ENCODE measurements at regions not wholly inside any gene's neighbourhood (a gene's known extent, or its start where the extent isn't known, plus 50 kb on each side); places are given as distances from the start of the nearest gene placed in this dataset.
"Not testable (repeated sequence)": the region's sequence is repeated elsewhere in the genome, so short reads cannot be mapped to it uniquely, and the experiment has no call there.

- DNase-seq: no peak
- H3K36me3 Mint-ChIP-seq: no peaks in the 10 kb centered on the region
- no peaks in the 10 kb centered on the region for H3K4me1 Mint-ChIP-seq
- H3K27me3 Mint-ChIP-seq: peaks cover 15% of the 10 kb centered on the region
- no peaks in the 10 kb centered on the region for H3K9me3 Mint-ChIP-seq
- no peak overlapping the region for H3K27ac Mint-ChIP-seq
- H3K4me3 Mint-ChIP-seq: no peak overlapping the region
Measured at GRCh38 chr2:226553333-226553732, 246.3 kb downstream of the IRS1 start.

GRCh38 chr2:226552571-226553285, 246.9 kb downstream of the IRS1 start:
- Mint-ChIP-seq H3K4me1 (no peaks in the 10 kb centered on the region), H3K27ac (no peak overlapping the region), H3K27me3 (peaks cover 15% of the 10 kb centered on the region), H3K4me3 (no peak overlapping the region), H3K9me3 (no peaks in the 10 kb centered on the region), H3K36me3 (no peaks in the 10 kb centered on the region)
- DNase-seq: no peak

- no peak for DNase-seq
- H3K27ac Mint-ChIP-seq: no peak overlapping the region
- no peaks in the 10 kb centered on the region for H3K36me3 Mint-ChIP-seq
- no peak overlapping the region for H3K4me3 Mint-ChIP-seq
- no peaks in the 10 kb centered on the region for H3K9me3 Mint-ChIP-seq
- peaks cover 8% of the 10 kb centered on the region for H3K27me3 Mint-ChIP-seq
- no peaks in the 10 kb centered on the region for H3K4me1 Mint-ChIP-seq
Measured at GRCh38 chr2:226551522-226552250, 247.9 kb downstream of the IRS1 start.

GRCh38 chr2:226550801-226551200, 248.8 kb downstream of the IRS1 start:
- DNase-seq: no peak
- Mint-ChIP-seq H3K36me3 (no peaks in the 10 kb centered on the region), H3K4me3 (no peak overlapping the region), H3K9me3 (no peaks in the 10 kb centered on the region), H3K27ac (no peak overlapping the region), H3K4me1 (no peaks in the 10 kb centered on the region), H3K27me3 (peaks cover 5% of the 10 kb centered on the region)

GRCh38 chr2:226548732-226549131, 250.9 kb downstream of the IRS1 start:
- DNase-seq: no peak
- H3K36me3 Mint-ChIP-seq: no peaks in the 10 kb centered on the region
- peaks cover 6% of the 10 kb centered on the region for H3K27me3 Mint-ChIP-seq
- H3K4me3 Mint-ChIP-seq: no peak overlapping the region
- H3K9me3 Mint-ChIP-seq: no peaks in the 10 kb centered on the region
- no peak overlapping the region for H3K27ac Mint-ChIP-seq
- H3K4me1 Mint-ChIP-seq: no peaks in the 10 kb centered on the region

GRCh38 chr2:226544596-226545210, 254.9 kb downstream of the IRS1 start:
- no peaks in the 10 kb centered on the region for H3K4me1 Mint-ChIP-seq
- no peak overlapping the region for H3K27ac Mint-ChIP-seq
- H3K4me3 Mint-ChIP-seq: no peak overlapping the region
- peaks cover 2% of the 10 kb centered on the region for H3K9me3 Mint-ChIP-seq
- no peak for DNase-seq
- H3K27me3 Mint-ChIP-seq: peaks cover 15% of the 10 kb centered on the region
- H3K36me3 Mint-ChIP-seq: no peaks in the 10 kb centered on the region

GRCh38 chr2:226540204-226540994, 259.2 kb downstream of the IRS1 start:
- Mint-ChIP-seq H3K27ac (no peak overlapping the region), H3K4me1 (no peaks in the 10 kb centered on the region), H3K27me3 (peaks cover 15% of the 10 kb centered on the region), H3K4me3 (no peak overlapping the region), H3K9me3 (peaks cover 2% of the 10 kb centered on the region), H3K36me3 (no peaks in the 10 kb centered on the region)
- no peak for DNase-seq

GRCh38 chr2:226536410-226536809, 263.2 kb downstream of the IRS1 start:
- H3K27me3 Mint-ChIP-seq: peaks cover 12% of the 10 kb centered on the region
- no peaks in the 10 kb centered on the region for H3K4me1 Mint-ChIP-seq
- H3K9me3 Mint-ChIP-seq: peaks cover 2% of the 10 kb centered on the region
- H3K4me3 Mint-ChIP-seq: no peak overlapping the region
- no peak overlapping the region for H3K27ac Mint-ChIP-seq
- DNase-seq: no peak
- no peaks in the 10 kb centered on the region for H3K36me3 Mint-ChIP-seq

GRCh38 chr2:226532976-226533375, 266.6 kb downstream of the IRS1 start:
- H3K27me3 Mint-ChIP-seq, H3K27ac Mint-ChIP-seq, H3K4me3 Mint-ChIP-seq, H3K36me3 Mint-ChIP-seq, DNase-seq, H3K4me1 Mint-ChIP-seq, H3K9me3 Mint-ChIP-seq: not testable (repeated sequence)

- Mint-ChIP-seq H3K27ac (no peak overlapping the region), H3K4me3 (no peak overlapping the region), H3K36me3 (no peaks in the 10 kb centered on the region), H3K9me3 (no peaks in the 10 kb centered on the region), H3K4me1 (no peaks in the 10 kb centered on the region), H3K27me3 (no peaks in the 10 kb centered on the region)
- DNase-seq: no peak
Measured at GRCh38 chr2:226531061-226531810, 268.4 kb downstream of the IRS1 start.

GRCh38 chr2:226529556-226529955, 270.1 kb downstream of the IRS1 start:
- Mint-ChIP-seq H3K27me3 (no peaks in the 10 kb centered on the region), H3K36me3 (no peaks in the 10 kb centered on the region), H3K4me3 (no peak overlapping the region), H3K9me3 (no peaks in the 10 kb centered on the region), H3K4me1 (no peaks in the 10 kb centered on the region), H3K27ac (no peak overlapping the region)
- no peak for DNase-seq

GRCh38 chr2:226526716-226527115, 272.9 kb downstream of the IRS1 start:
- no peak overlapping the region for H3K27ac Mint-ChIP-seq
- no peaks in the 10 kb centered on the region for H3K4me1 Mint-ChIP-seq
- no peak overlapping the region for H3K4me3 Mint-ChIP-seq
- DNase-seq: no peak
- H3K36me3 Mint-ChIP-seq: no peaks in the 10 kb centered on the region
- no peaks in the 10 kb centered on the region for H3K27me3 Mint-ChIP-seq
- H3K9me3 Mint-ChIP-seq: no peaks in the 10 kb centered on the region

GRCh38 chr2:226524381-226524843, 275.2 kb downstream of the IRS1 start:
- no peak overlapping the region for H3K27ac Mint-ChIP-seq
- no peak for DNase-seq
- H3K4me3 Mint-ChIP-seq: no peak overlapping the region
- H3K27me3 Mint-ChIP-seq: no peaks in the 10 kb centered on the region
- peaks cover 3% of the 10 kb centered on the region for H3K9me3 Mint-ChIP-seq
- no peaks in the 10 kb centered on the region for H3K4me1 Mint-ChIP-seq
- H3K36me3 Mint-ChIP-seq: no peaks in the 10 kb centered on the region

- Mint-ChIP-seq H3K36me3 (no peaks in the 10 kb centered on the region), H3K27me3 (no peaks in the 10 kb centered on the region), H3K9me3 (peaks cover 3% of the 10 kb centered on the region), H3K4me3 (no peak overlapping the region), H3K4me1 (no peaks in the 10 kb centered on the region), H3K27ac (no peak overlapping the region)
- no peak for DNase-seq
Measured at GRCh38 chr2:226520723-226521122, 278.9 kb downstream of the IRS1 start.

Data from activated naive CD8-positive, alpha-beta T cell treated with anti-CD3 and anti-CD28 coated beads for 36 hours (primary cell).